Glutamatergic neuron (in vitro differentiated cells): ENCODE measurements at regions not wholly inside any gene's neighbourhood (a gene's known extent, or its start where the extent isn't known, plus 50 kb on each side); places are given as distances from the start of the nearest gene placed in this dataset.

ENCODE experiments used
- DNase-seq: peaks from one replicate; pipeline ENCODE4 v3.0.0; 2022
- H3K27ac Mint-ChIP-seq: one replicate; pipeline ENCODE4 v1.8.0; 2020; ENCODE audit warnings: mild to moderate bottlenecking, mixed read lengths, inconsistent platforms; ENCODE audit not compliant: unreplicated experiment
- H3K27me3 Mint-ChIP-seq: one replicate; pipeline ENCODE4 v1.8.0; 2020; ENCODE audit warnings: mild to moderate bottlenecking, moderate library complexity, mixed read lengths, inconsistent platforms; ENCODE audit not compliant: unreplicated experiment
- H3K36me3 Mint-ChIP-seq: one replicate; pipeline ENCODE4 v1.8.0; 2020; ENCODE audit warnings: mild to moderate bottlenecking, mixed read lengths, inconsistent platforms; ENCODE audit not compliant: unreplicated experiment
- H3K4me1 Mint-ChIP-seq: one replicate; pipeline ENCODE4 v1.8.0; 2020; ENCODE audit warnings: mild to moderate bottlenecking, low read depth, mixed read lengths, inconsistent platforms; ENCODE audit not compliant: unreplicated experiment
- H3K4me3 Mint-ChIP-seq: one replicate; pipeline ENCODE4 v1.8.0; 2020; ENCODE audit warnings: mild to moderate bottlenecking, mixed read lengths, inconsistent platforms; ENCODE audit not compliant: unreplicated experiment
- H3K9me3 Mint-ChIP-seq: one replicate; pipeline ENCODE4 v1.8.0; 2020; ENCODE audit warnings: mild to moderate bottlenecking, moderate library complexity, mixed read lengths, inconsistent platforms; ENCODE audit not compliant: unreplicated experiment
- TF ChIP-seq, protein P1 (sequence below): fragments of 200-600 bp; sonication (generic); IDR thresholded peaks from one replicate; pipeline ENCODE4 v1.5.0; 2021; ENCODE audit not compliant: partially characterized antibody, unreplicated experiment

DNA sequence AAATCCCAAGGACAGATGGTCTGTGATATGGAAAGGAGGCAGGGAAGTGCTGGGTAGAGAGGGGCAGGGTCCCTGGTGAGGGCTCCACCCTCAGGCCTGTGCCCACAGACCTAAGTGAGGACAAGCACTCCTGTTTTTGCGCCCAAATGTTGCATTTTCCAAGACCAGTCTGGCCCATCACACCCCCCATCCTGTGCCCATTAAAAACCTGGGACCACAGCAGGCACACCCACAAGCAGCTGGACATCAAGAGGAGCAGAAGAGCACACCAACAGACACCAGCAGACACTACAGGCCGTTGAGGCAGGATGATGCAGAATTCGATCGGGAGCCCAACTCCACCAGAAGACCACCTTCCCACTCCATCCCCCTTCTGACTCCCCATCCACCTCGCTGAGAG, 72.8 kb downstream of the DMRTA2 start:
- Mint-ChIP-seq H3K9me3 (peaks cover 4% of the 10 kb centered on the region), H3K4me3 (no peak overlapping the region), H3K4me1 (peaks cover 8% of the 10 kb centered on the region), H3K27ac (no peak overlapping the region), H3K27me3 (peaks cover 8% of the 10 kb centered on the region), H3K36me3 (peaks cover 6% of the 10 kb centered on the region)
- no peak for DNase-seq
- TF ChIP-seq, protein P1, sequence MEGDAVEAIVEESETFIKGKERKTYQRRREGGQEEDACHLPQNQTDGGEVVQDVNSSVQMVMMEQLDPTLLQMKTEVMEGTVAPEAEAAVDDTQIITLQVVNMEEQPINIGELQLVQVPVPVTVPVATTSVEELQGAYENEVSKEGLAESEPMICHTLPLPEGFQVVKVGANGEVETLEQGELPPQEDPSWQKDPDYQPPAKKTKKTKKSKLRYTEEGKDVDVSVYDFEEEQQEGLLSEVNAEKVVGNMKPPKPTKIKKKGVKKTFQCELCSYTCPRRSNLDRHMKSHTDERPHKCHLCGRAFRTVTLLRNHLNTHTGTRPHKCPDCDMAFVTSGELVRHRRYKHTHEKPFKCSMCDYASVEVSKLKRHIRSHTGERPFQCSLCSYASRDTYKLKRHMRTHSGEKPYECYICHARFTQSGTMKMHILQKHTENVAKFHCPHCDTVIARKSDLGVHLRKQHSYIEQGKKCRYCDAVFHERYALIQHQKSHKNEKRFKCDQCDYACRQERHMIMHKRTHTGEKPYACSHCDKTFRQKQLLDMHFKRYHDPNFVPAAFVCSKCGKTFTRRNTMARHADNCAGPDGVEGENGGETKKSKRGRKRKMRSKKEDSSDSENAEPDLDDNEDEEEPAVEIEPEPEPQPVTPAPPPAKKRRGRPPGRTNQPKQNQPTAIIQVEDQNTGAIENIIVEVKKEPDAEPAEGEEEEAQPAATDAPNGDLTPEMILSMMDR: no peak

DNA sequence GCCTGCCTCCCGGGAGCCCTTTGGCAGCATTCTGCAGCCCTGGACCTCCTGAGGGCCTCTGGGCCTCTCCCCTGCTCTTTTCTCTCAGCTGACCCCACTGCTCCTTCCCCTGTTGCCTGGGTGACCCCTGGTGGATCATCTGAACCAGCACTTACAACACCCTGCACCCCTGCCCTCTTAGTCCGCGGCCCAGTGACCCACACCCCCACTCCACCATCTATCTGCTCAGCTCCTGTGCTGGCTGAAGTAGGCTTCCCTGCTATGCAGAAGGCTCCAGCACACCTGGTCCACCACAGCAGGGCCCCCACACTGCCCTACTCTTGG, 74.0 kb downstream of the DMRTA2 start:
- TF ChIP-seq, protein P1: no peak
- H3K4me1 Mint-ChIP-seq: peaks cover 8% of the 10 kb centered on the region
- H3K27ac Mint-ChIP-seq: peak overlapping the region; percentile 26
- peaks cover 8% of the 10 kb centered on the region for H3K27me3 Mint-ChIP-seq
- H3K9me3 Mint-ChIP-seq: peaks cover 4% of the 10 kb centered on the region
- DNase-seq: no peak
- H3K36me3 Mint-ChIP-seq: no peaks in the 10 kb centered on the region
- H3K4me3 Mint-ChIP-seq: peak overlapping the region; percentile 43

DNA sequence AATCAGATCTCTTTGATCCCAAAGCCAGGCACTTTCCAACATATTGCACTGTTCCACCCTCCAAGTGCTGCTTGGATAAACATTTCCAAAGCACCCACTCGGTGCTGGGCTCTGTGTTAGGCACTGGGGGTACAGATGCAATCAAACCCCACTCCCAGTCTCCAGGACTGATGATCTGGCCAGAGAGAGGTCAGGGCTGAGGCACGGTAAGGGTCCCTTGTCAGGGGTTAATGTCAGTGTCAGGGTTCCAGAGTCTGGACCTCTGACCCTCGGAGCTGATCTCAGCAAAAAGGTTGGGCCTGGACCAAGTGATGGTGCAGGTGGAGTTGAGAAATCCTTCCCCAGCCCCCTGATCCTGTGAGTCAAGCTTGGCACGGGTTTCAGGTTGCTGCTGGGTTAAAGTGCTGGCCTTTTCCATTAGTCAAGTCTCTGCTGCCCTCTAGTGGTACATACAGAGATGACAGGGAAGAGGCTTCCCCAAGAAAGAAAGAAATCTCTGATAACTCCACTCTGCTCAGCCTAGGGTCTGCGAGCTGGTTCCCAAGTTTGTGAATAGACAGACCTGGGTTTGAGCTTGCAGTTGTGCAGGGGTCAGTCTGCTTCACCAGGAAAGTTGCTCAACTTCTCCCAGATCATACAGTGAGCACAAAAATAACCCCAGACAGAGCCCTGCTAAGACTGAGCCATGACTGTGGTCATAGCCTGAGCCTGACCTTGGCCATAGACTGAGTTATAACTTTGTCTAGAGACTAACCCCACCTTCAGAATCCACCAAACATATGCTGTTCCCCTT, 74.6 kb downstream of the DMRTA2 start:
- peaks cover 2% of the 10 kb centered on the region for H3K9me3 Mint-ChIP-seq
- DNase-seq: peak; percentile 42
- no peaks in the 10 kb centered on the region for H3K36me3 Mint-ChIP-seq
- H3K4me1 Mint-ChIP-seq: peaks cover 8% of the 10 kb centered on the region
- TF ChIP-seq, protein P1: peak; percentile 96
- H3K27me3 Mint-ChIP-seq: peaks cover 8% of the 10 kb centered on the region
- no peak overlapping the region for H3K4me3 Mint-ChIP-seq
- H3K27ac Mint-ChIP-seq: no peak overlapping the region

DNA sequence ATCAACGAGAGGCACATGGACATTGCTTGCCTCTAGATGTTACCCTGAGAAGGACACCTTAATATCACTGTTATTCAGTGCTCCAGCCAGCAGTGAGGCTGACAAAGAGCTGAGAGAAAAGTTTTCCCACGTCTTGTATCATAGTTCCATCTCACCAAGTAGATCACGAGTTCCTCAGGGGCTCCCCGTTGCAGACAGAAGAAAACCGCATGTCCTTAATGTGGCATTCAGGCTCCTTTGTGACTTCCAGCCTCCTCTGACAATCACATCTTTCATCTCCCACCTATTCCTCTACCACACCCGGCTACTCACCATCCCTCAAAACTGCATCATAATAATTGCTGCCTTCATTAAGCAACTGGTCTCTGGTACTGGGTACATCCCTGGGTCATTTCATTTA, 75.3 kb downstream of the DMRTA2 start:
- no peak for DNase-seq
- no peak overlapping the region for H3K27ac Mint-ChIP-seq
- H3K9me3 Mint-ChIP-seq: peaks cover 2% of the 10 kb centered on the region

DNA sequence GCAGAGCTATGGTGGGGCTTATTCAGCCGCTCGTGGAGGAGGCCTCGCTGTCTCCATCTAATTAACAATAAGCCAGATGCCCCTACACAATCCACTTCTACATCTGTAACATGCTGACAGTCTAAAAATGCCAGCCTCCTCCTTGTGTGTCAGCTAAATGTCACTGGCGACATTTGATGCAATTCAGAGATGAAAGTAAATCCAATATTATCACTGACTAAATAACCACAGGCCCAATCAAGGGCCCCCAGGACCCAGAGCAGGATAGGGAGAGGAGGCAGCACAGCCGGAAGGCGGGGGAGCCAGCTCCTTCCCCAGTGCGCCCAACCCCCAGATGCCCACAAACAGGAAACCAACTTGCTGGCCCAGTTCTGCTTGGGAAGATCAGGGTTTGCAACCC, 76.6 kb downstream of the DMRTA2 start:
- H3K4me1 Mint-ChIP-seq: peaks cover 8% of the 10 kb centered on the region
- no peaks in the 10 kb centered on the region for H3K36me3 Mint-ChIP-seq
- no peak overlapping the region for H3K27ac Mint-ChIP-seq
- H3K9me3 Mint-ChIP-seq: peaks cover 2% of the 10 kb centered on the region
- H3K27me3 Mint-ChIP-seq: peaks cover 7% of the 10 kb centered on the region
- TF ChIP-seq, protein P1: no peak
- no peak for DNase-seq
- no peak overlapping the region for H3K4me3 Mint-ChIP-seq

More for the DNA sequence above, 75.3 kb downstream of the DMRTA2 start:
- Mint-ChIP-seq H3K4me3 (no peak overlapping the region), H3K27me3 (peaks cover 8% of the 10 kb centered on the region), H3K36me3 (no peaks in the 10 kb centered on the region), H3K4me1 (peaks cover 8% of the 10 kb centered on the region)
- TF ChIP-seq, protein P1: no peak
